NT2/D1 (cell line): ENCODE measurements at regions not wholly inside any gene's neighbourhood (a gene's known extent, or its start where the extent isn't known, plus 50 kb on each side); places are given as distances from the start of the nearest gene placed in this dataset.

Experiments
- DNase-seq: peaks from one replicate; pipeline ENCODE4 v3.0.0-alpha.2; 2011; ENCODE audit warnings: low read depth, low spot score
- H3K27me3 ChIP-seq: 2 replicates; pipeline ENCODE4 v1.6.0; 2011; ENCODE audit warnings: mild to moderate bottlenecking; ENCODE audit not compliant: insufficient read length, insufficient read depth
- H3K36me3 ChIP-seq: 2 replicates; pipeline ENCODE4 v1.6.1; 2011; ENCODE audit warnings: mild to moderate bottlenecking, low read length, mixed read lengths; ENCODE audit not compliant: insufficient read depth, insufficient read length
- H3K4me1 ChIP-seq: 2 replicates; pipeline ENCODE4 v1.5.1; 2011; ENCODE audit not compliant: insufficient read depth, insufficient read length
- H3K4me3 ChIP-seq: 2 replicates; pipeline ENCODE4 v1.5.1; 2011; ENCODE audit warnings: low read depth; ENCODE audit not compliant: insufficient read length
- H3K9ac ChIP-seq: 2 replicates; pipeline ENCODE4 v1.6.0; 2011; ENCODE audit warnings: low read depth; ENCODE audit not compliant: insufficient read length
- H3K9me3 ChIP-seq: 2 replicates; pipeline ENCODE4 v1.5.1; 2011; ENCODE audit warnings: mild to moderate bottlenecking, low read length; ENCODE audit not compliant: insufficient read depth
- SUZ12 ChIP-seq: IDR thresholded peaks from 2 replicates; pipeline ENCODE4 v1.6.1; 2011; ENCODE audit not compliant: insufficient read length, insufficient read depth; ENCODE audit errors: extremely low read depth
- YY1 ChIP-seq: IDR thresholded peaks from 2 replicates; pipeline ENCODE4 v1.6.1; 2011; ENCODE audit not compliant: insufficient read length, insufficient read depth
- ZNF274 ChIP-seq: IDR thresholded peaks from 2 replicates; pipeline ENCODE4 v1.6.1; 2011; ENCODE audit warnings: mild to moderate bottlenecking, low read depth, low read length

- Histone ChIP-seq H3K36me3 (no peaks in the 10 kb centered on the region), H3K4me1 (peaks cover 3% of the 10 kb centered on the region), H3K27me3 (no peaks in the 10 kb centered on the region), H3K4me3 (no peak overlapping the region), H3K9me3 (no peaks in the 10 kb centered on the region; the same call in 1 of the 2 replicates), H3K9ac (no peak overlapping the region)
- TF ChIP-seq YY1 (no peak), ZNF274 (no peak), SUZ12 (no peak)
- no peak for DNase-seq
Measured at GRCh38 chr16:51470492-51470891, 319.4 kb upstream of the SALL1 start.

- Histone ChIP-seq H3K36me3 (no peaks in the 10 kb centered on the region), H3K9me3 (no peaks in the 10 kb centered on the region), H3K9ac (no peak overlapping the region), H3K27me3 (no peaks in the 10 kb centered on the region), H3K4me3 (no peak overlapping the region), H3K4me1 (peaks cover 3% of the 10 kb centered on the region)
- no peak for DNase-seq
- TF ChIP-seq SUZ12 (no peak), ZNF274 (no peak), YY1 (no peak)
Measured at GRCh38 chr16:51464996-51465395, 313.9 kb upstream of the SALL1 start.

GRCh38 chr16:51461255-51461654 is 310.2 kb upstream of the SALL1 start:
- TF ChIP-seq YY1 (no peak), SUZ12 (no peak)
- no peaks in the 10 kb centered on the region for H3K36me3 ChIP-seq
- no peaks in the 10 kb centered on the region for H3K27me3 ChIP-seq
- no peak overlapping the region for H3K9ac ChIP-seq
- no peaks in the 10 kb centered on the region for H3K9me3 ChIP-seq
- H3K4me1 ChIP-seq, result peaks cover 3% of the 10 kb centered on the region
- no peak for DNase-seq
- no peak overlapping the region for H3K4me3 ChIP-seq

GRCh38 chr16:51458356-51459140 is 307.5 kb upstream of the SALL1 start:
- H3K9me3 ChIP-seq, result no peaks in the 10 kb centered on the region
- no peak for TF ChIP-seq SUZ12
- TF ChIP-seq YY1, result no peak

GRCh38 chr16:51457775-51458174 is 306.7 kb upstream of the SALL1 start:
- no peaks in the 10 kb centered on the region for H3K36me3 ChIP-seq
- no peak overlapping the region for H3K9ac ChIP-seq

More at GRCh38 chr16:51458356-51459140, 307.5 kb upstream of the SALL1 start:
- Histone ChIP-seq H3K9ac (no peak overlapping the region), H3K4me3 (no peak overlapping the region), H3K4me1 (no peaks in the 10 kb centered on the region), H3K27me3 (no peaks in the 10 kb centered on the region), H3K36me3 (no peaks in the 10 kb centered on the region)
- DNase-seq, result no peak

GRCh38 chr16:51455398-51455797 is 304.3 kb upstream of the SALL1 start:
- TF ChIP-seq ZNF274 (no peak), YY1 (no peak), SUZ12 (no peak)
- Histone ChIP-seq H3K4me1 (no peaks in the 10 kb centered on the region), H3K4me3 (no peak overlapping the region), H3K36me3 (no peaks in the 10 kb centered on the region), H3K9me3 (no peaks in the 10 kb centered on the region), H3K27me3 (no peaks in the 10 kb centered on the region), H3K9ac (no peak overlapping the region)
- DNase-seq, result no peak

More at GRCh38 chr16:51457775-51458174, 306.7 kb upstream of the SALL1 start:
- TF ChIP-seq YY1, result no peak
- no peak for TF ChIP-seq SUZ12
- TF ChIP-seq ZNF274, result no peak
- no peak for DNase-seq
- H3K4me1 ChIP-seq, result no peaks in the 10 kb centered on the region
- H3K27me3 ChIP-seq, result no peaks in the 10 kb centered on the region
- H3K9me3 ChIP-seq, result no peaks in the 10 kb centered on the region
- H3K4me3 ChIP-seq, result no peak overlapping the region

GRCh38 chr16:51453251-51453650 is 302.2 kb upstream of the SALL1 start:
- no peak for DNase-seq
- Histone ChIP-seq H3K36me3 (no peaks in the 10 kb centered on the region), H3K4me3 (no peak overlapping the region), H3K9ac (no peak overlapping the region), H3K4me1 (no peaks in the 10 kb centered on the region), H3K9me3 (no peaks in the 10 kb centered on the region), H3K27me3 (no peaks in the 10 kb centered on the region)
- TF ChIP-seq YY1 (no peak), ZNF274 (no peak), SUZ12 (no peak)
